ENCODE measurements at regions not wholly inside any gene's neighbourhood (a gene's known extent, or its start where the extent isn't known, plus 50 kb on each side); places are given as distances from the start of the nearest gene placed in this dataset.
A peak's percentile ranks its signal among the peaks of the same experiment; 100 is the strongest.
"Not testable (repeated sequence)": the region's sequence is repeated elsewhere in the genome, so short reads cannot be mapped to it uniquely, and the experiment has no call there.

- DNase-seq = no peak
Observed at GRCh38 chr18:60319129-60319528, 53.4 kb downstream of the MC4R start.

- no peak for DNase-seq
Observed at GRCh38 chr18:60311676-60312360, 60.8 kb downstream of the MC4R start.

- no peak for DNase-seq
Observed at GRCh38 chr18:60295674-60296073, 76.9 kb downstream of the MC4R start.

GRCh38 chr18:60292186-60292585, 80.4 kb downstream of the MC4R start:
- no peak for DNase-seq

DNA sequence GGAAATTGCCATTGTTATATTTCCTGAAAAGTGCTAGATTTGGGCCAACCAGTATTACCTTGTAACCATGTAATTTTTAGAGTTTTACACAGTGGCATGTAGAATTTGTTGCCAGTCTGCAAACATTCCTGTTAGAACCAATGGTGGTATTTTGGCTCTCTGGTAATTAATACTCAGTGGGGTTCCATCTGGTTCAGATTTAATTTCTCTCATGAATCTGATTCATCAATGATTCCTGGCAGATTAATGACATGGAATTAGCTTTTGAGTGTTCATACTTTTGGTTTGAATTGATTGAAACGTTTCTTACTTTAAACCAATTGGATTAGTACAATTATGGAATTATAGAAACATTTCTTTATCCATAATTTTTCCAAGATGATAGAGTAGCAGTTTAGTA, 93.2 kb downstream of the MC4R start:
- no peak for DNase-seq

GRCh38 chr18:60277855-60278480, 94.6 kb downstream of the MC4R start:
- DNase-seq = no peak

GRCh38 chr18:60267391-60268058, 105.0 kb downstream of the MC4R start:
- no peak for DNase-seq

GRCh38 chr18:60266558-60266957, 106.0 kb downstream of the MC4R start:
- DNase-seq = no peak

DNA sequence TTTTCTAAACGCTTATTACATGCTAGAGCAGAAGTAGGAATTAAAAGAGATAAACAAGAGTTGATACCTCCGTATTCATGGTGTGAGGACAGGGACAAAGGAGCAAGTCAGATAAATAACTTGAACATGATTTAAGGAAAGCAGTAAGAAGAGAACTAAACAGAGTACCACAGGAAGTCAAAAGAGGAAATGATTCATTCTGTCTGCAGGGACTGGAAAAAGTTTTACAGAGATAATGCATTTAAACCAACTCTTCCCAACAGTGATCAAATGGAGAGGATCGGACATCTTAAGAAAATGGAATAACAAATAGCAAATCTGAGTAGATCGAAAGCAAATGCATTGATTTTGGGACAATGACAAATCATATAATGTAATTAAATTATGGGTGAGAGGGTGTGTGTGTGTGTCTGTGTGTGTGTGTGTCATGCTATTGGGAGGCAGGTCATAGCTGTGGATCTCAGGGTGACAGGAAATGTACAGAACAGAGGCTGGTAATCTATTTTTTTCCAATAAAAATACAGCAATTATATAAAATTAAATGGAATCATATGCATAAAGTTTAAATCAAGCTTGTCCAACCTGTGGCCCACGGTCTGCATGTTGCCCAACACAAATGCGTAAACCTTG, 113.4 kb downstream of the MC4R start:
- peak in 1 of 2 experiments; percentile 1 for DNase-seq

GRCh38 chr18:60249388-60249787, 123.2 kb downstream of the MC4R start:
- DNase-seq = no peak

DNA sequence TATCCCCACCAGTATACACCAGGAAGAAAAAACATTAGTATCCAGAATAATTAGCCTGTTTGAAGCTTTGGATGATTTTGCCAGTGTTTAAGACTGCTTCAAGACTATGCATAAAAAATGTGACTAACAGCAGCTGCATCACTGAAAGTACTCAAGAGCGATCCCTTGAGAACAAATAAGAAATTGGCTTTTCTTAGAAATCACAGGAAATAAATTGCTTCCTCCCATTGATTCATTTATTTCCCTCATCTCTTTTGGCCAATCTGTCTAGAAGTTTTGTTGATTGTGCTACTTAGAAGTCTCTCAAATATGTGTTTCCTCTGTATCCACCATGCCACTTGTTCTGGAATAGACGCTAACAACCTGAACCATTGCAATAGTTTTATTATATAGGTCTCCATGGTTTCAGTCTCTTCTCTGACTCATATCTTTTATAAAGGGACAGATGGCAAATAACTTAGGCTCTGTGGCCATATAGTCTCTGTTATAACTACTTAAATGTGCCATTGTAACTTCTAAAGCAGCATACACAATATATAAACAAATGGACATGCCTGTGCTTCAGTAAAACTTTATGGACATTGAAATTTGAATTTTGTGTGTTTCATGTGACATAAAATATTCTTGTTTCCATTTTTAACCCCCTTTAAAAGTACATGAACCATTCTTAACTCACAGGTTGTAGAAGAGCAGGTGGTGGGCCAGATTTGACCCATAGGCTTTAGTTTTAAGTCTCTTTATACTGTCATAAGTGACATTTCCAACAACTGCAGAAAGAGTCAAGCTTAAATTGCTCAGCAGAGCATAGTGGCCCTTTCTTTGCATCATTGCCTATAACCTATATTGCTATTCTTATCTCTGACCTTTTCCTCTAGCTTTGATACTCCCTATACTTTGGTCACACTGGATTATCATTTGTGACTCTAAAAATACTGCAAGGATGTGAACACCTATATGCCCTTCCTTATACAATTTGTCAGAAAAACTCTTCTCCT, 123.9 kb downstream of the MC4R start:
- DNase-seq = no peak

- no peak for DNase-seq
Observed at GRCh38 chr18:60247103-60247502, 125.5 kb downstream of the MC4R start.

- no peak for DNase-seq
Observed at GRCh38 chr18:60246606-60247005, 126.0 kb downstream of the MC4R start.

GRCh38 chr18:60245096-60245495, 127.5 kb downstream of the MC4R start:
- DNase-seq = no peak

DNA sequence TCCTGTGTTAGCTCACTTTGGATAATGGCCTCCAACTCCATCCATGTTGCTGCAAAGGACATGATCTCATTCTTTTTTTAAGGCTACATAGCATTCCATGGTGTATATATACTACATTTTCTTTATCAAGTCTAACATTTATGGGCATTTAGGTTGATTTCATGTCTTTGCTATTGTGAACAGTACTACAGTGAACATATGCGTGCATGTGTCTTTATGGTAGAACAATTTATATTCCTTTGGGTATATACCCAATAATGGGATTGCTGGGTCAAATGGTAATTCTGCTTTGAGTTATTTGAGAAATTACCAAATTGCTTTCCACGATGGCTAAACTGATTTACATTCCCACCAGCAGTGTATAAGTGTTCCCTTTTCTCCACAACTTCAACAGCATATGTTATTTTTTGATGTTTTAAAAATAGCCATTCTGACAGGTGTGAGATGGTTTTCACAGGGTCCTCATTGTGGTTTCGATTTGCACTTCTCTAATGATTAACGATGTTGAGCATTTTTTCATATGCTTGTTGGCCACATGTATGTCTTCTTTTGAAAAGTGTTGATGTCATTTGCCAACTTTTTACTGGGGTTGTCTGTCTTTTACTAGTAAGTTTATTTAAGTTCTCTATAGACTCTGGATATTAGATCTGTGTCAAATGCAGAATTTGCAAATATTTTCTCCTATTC, 133.4 kb downstream of the MC4R start:
- DNase-seq = not testable (repeated sequence)

DNA sequence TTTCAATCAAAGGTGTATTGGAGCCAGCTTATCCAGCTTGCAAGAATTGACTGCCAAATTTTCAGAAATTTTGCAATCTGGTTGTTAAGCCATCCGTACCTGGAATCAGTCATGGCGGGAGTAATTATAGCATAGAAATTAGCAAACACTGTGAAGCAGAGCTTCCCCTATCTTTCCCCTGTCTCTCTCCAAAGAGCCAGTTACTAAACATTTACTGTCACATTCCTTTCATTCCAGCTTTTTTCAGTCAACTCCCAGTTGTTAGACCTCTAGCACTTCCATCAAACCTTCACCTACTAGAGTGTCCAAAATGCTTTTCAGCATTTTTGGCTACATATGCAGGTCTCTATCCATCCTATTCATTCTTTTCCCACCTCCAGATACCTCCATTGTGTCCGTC, 137.4 kb downstream of the MC4R start:
- DNase-seq = no peak

- no peak for DNase-seq
Observed at GRCh38 chr18:60232541-60232940, 140.0 kb downstream of the MC4R start.

GRCh38 chr18:60228609-60229595, 143.7 kb downstream of the MC4R start:
- no peak for DNase-seq

DNA sequence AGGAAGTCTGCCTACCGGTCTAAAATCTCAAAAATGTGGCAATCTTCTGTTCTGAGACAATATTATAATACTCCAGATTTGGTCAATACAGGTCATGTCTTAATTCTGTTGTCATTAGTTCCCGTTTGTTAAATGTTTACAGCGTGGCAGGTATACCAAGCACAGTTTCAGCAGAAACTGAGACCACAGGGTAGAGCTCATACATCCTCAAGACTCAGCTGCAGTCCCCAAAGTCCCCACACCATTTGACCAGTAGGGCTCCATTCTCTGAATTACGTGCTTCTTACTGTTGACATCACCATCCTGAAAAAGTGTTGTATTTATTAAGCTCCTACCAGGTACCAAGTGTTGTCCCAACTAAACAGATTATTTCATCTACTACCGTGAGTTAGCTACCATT, 157.1 kb downstream of the MC4R start:
- no peak for DNase-seq

DNA sequence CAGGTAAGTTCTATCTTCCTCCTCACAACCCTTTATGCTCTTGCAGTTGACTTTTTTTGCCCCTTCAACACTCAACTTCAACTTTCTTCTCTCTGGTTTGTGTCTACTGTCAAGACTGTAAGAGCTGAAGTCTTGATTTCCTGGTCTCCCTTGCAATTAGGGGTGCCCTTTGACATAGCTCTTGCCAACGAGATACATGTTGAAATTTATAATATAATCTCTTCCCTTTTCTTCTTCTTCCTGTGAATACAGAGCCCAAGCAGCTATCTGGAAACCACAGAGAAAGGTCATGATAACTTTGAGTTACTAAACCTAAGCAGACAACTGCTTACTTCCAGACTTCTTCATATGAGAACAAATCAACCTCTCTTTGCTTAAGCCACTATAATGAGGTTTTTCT, 163.5 kb downstream of the MC4R start:
- DNase-seq = no peak

- no peak for DNase-seq
Observed at GRCh38 chr18:60202708-60203107, 169.9 kb downstream of the MC4R start.

Measured in AML-193 (cell line).